OCI-LY3 (cell line): ENCODE measurements at regions not wholly inside any gene's neighbourhood (a gene's known extent, or its start where the extent isn't known, plus 50 kb on each side); places are given as distances from the start of the nearest gene placed in this dataset.

Experiments
- H2AFZ ChIP-seq: fragments of 200-600, 300-600 bp; shearing (Covaris generic); 2 replicates; pipeline ENCODE4 v1.6.0; 2014; ENCODE audit warnings: antibody characterized with exemption, low read depth, low read length
- H3K27ac ChIP-seq: fragments of 200-600, 300-600 bp; sonication (generic); 2 replicates; pipeline ENCODE4 v1.5.1; 2014; ENCODE audit warnings: mild to moderate bottlenecking, low read length, moderate library complexity, mixed read lengths
- H3K27me3 ChIP-seq: fragments of 200-600, 300-600 bp; sonication (generic); 2 replicates; pipeline ENCODE4 v1.6.1; 2014; ENCODE audit warnings: low read depth, low read length, mixed read lengths
- H3K36me3 ChIP-seq: fragments of 200-600, 300-600 bp; sonication (generic); replicated peaks from 2 replicates; pipeline ENCODE3; 2014; ENCODE audit warnings: low read depth, low read length, mixed read lengths
- H3K4me1 ChIP-seq: fragments of 300-600, 200-600 bp; sonication (generic); 2 replicates; pipeline ENCODE4 v1.6.1; 2014; ENCODE audit warnings: low read length, mixed read lengths
- H3K4me2 ChIP-seq: fragments of 200-600, 300-600 bp; sonication (generic); 2 replicates; pipeline ENCODE4 v1.6.1; 2014; ENCODE audit warnings: low read length, mixed read lengths
- H3K4me3 ChIP-seq: fragments of 300-600, 200-600 bp; sonication (generic); 2 replicates; pipeline ENCODE4 v1.5.1; 2014; ENCODE audit warnings: antibody characterized with exemption, mild to moderate bottlenecking, low read length, moderate library complexity
- H3K79me2 ChIP-seq: fragments of 300-600, 200-600 bp; shearing (Covaris generic); 2 replicates; pipeline ENCODE4 v1.6.1; 2014; ENCODE audit warnings: mild to moderate bottlenecking, low read length, mixed read lengths
- H3K9ac ChIP-seq: fragments of 300-600, 200-600 bp; shearing (Covaris generic); 2 replicates; pipeline ENCODE4 v1.6.0; 2014; ENCODE audit warnings: mild to moderate bottlenecking, low read length, moderate library complexity
- H3K9me3 ChIP-seq: fragments of 200-600, 300-600 bp; shearing (Covaris generic); 2 replicates; pipeline ENCODE4 v1.6.1; 2014; ENCODE audit warnings: low read length, mixed read lengths; ENCODE audit not compliant: insufficient read depth
- H4K20me1 ChIP-seq: fragments of 200-600, 300-600 bp; sonication (generic); 2 replicates; pipeline ENCODE4 v1.6.1; 2016; ENCODE audit warnings: low read length, mixed read lengths; ENCODE audit not compliant: insufficient read depth
- EZH2phosphoT487 ChIP-seq: fragments of 200-600 bp; shearing (Covaris generic); IDR thresholded peaks from 2 replicates; pipeline ENCODE4 v1.6.1; 2018; ENCODE audit warnings: antibody characterized with exemption, mixed run types, low read depth
- TF ChIP-seq, protein P1 (sequence below): fragments of 200-600, 300-600 bp; sonication (generic); IDR thresholded peaks from 2 replicates; pipeline ENCODE4 v1.5.1; 2014; ENCODE audit warnings: antibody characterized with exemption, low read length, low read depth

DNA sequence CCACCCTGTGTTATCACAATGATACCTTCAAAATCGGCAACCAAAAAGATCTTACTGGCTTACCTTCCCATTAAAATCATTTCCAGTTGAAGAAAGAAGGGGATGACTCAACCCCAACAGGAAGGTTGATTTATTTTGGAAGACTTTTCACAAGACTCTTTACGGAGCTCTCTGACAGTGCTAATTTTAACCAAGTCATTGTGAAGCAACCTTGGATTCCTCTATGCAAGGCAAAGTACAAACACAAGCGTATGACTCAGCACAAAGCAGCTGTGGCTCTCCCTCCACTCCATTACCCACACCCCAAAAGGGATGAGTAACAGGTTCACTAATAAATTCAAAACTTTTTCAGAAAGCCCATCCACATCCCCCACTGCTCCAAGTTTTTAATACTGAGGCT, 213.8 kb upstream of the FGF13 start:
- TF ChIP-seq EZH2phosphoT487 = no peak
- TF ChIP-seq, protein P1, sequence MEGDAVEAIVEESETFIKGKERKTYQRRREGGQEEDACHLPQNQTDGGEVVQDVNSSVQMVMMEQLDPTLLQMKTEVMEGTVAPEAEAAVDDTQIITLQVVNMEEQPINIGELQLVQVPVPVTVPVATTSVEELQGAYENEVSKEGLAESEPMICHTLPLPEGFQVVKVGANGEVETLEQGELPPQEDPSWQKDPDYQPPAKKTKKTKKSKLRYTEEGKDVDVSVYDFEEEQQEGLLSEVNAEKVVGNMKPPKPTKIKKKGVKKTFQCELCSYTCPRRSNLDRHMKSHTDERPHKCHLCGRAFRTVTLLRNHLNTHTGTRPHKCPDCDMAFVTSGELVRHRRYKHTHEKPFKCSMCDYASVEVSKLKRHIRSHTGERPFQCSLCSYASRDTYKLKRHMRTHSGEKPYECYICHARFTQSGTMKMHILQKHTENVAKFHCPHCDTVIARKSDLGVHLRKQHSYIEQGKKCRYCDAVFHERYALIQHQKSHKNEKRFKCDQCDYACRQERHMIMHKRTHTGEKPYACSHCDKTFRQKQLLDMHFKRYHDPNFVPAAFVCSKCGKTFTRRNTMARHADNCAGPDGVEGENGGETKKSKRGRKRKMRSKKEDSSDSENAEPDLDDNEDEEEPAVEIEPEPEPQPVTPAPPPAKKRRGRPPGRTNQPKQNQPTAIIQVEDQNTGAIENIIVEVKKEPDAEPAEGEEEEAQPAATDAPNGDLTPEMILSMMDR = no peak
- Histone ChIP-seq H3K4me3 (no peak overlapping the region), H3K36me3 (no peaks in the 10 kb centered on the region), H3K4me1 (peaks cover 3% of the 10 kb centered on the region; the same call in 1 of the 2 replicates), H2AFZ (no peak overlapping the region), H3K27me3 (no peaks in the 10 kb centered on the region), H3K4me2 (no peak overlapping the region), H4K20me1 (no peaks in the 10 kb centered on the region), H3K9ac (no peak overlapping the region), H3K27ac (no peak overlapping the region), H3K9me3 (no peaks in the 10 kb centered on the region), H3K79me2 (no peaks in the 10 kb centered on the region)

GRCh38 chrX:138923805-138924204, 212.3 kb upstream of the FGF13 start:
- Histone ChIP-seq H3K4me2 (no peak overlapping the region), H3K4me3 (no peak overlapping the region), H3K27ac (no peak overlapping the region), H3K4me1 (peaks cover 5% of the 10 kb centered on the region; the same call in 1 of the 2 replicates), H3K9ac (no peak overlapping the region), H3K79me2 (no peaks in the 10 kb centered on the region), H4K20me1 (no peaks in the 10 kb centered on the region), H3K9me3 (no peaks in the 10 kb centered on the region), H2AFZ (no peak overlapping the region), H3K27me3 (no peaks in the 10 kb centered on the region), H3K36me3 (no peaks in the 10 kb centered on the region)
- no peak for TF ChIP-seq EZH2phosphoT487
- TF ChIP-seq, protein P1 = no peak

DNA sequence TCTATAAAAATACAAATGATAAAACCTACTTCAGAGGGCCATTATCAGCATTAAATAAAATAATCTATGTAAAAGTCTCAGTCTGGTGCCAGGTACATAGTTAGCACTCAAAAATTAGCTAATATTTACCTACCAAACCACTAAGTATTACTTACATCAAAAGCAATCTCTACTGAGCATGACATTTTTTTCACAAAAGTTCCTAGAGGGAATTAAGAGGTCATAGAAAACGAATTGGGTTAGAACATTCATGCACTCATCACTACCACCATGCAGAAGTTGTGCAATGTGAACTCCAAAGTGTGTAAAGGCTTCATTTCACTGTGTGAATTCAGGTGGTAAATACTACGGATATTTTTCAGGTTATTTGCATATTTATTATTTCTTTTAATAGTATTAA, 209.5 kb upstream of the FGF13 start:
- peaks cover 6% of the 10 kb centered on the region; the same call in 1 of the 2 replicates for H3K27me3 ChIP-seq
- no peak overlapping the region for H3K4me2 ChIP-seq
- TF ChIP-seq, protein P1 = no peak
- no peak for TF ChIP-seq EZH2phosphoT487
- no peaks in the 10 kb centered on the region for H3K79me2 ChIP-seq
- no peak overlapping the region for H3K4me3 ChIP-seq
- no peak overlapping the region for H3K27ac ChIP-seq
- no peaks in the 10 kb centered on the region for H3K9me3 ChIP-seq
- H4K20me1 ChIP-seq = no peaks in the 10 kb centered on the region
- no peak overlapping the region for H3K9ac ChIP-seq
- H3K36me3 ChIP-seq = no peaks in the 10 kb centered on the region
- no peak overlapping the region for H2AFZ ChIP-seq
- H3K4me1 ChIP-seq = peaks cover 16% of the 10 kb centered on the region

DNA sequence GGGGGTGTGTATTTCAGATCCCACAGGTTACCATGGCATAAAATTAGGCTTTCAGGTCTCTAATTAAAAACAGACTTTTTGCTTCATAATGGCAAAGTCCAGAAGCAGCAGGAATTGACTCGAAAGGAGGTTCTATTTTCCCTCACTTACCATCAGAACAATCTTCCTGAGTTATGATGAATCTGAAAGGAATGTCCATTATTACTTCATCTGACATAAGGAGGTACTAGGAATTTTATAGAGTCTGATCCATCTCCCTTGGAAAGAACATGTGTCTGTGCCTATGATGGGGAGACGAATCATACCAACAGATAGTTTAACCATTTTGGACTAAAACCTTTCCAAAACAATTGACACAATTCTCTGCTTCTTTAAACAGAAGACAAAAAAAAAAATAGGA, 206.3 kb upstream of the FGF13 start:
- no peak overlapping the region for H3K4me2 ChIP-seq
- no peaks in the 10 kb centered on the region for H3K79me2 ChIP-seq
- H3K27me3 ChIP-seq = peaks cover 10% of the 10 kb centered on the region; the same call in 1 of the 2 replicates
- H2AFZ ChIP-seq = no peak overlapping the region
- H3K9ac ChIP-seq = no peak overlapping the region
- no peak overlapping the region for H3K4me3 ChIP-seq
- H3K27ac ChIP-seq = no peak overlapping the region
- no peaks in the 10 kb centered on the region for H4K20me1 ChIP-seq
- peaks cover 16% of the 10 kb centered on the region for H3K4me1 ChIP-seq
- no peaks in the 10 kb centered on the region for H3K36me3 ChIP-seq
- TF ChIP-seq, protein P1 = no peak
- no peak for TF ChIP-seq EZH2phosphoT487
- H3K9me3 ChIP-seq = no peaks in the 10 kb centered on the region
